ENCODE measurements at regions not wholly inside any gene's neighbourhood (a gene's known extent, or its start where the extent isn't known, plus 50 kb on each side); places are given as distances from the start of the nearest gene placed in this dataset.
"Not testable (repeated sequence)": the region's sequence is repeated elsewhere in the genome, so short reads cannot be mapped to it uniquely, and the experiment has no call there.

GRCh38 chr14:37865719-37866549 lies 270.5 kb downstream of the TTC6 start:
- 82 to 84% methylated on average over 4 of the region's 4 CpGs for WGBS, 2 donors
- ATAC-seq (no peak), DNase-seq (no peak), FAIRE-seq (no peak)
- Histone ChIP-seq H3K36me3 (no peaks in the 10 kb centered on the region), H3K4me3 (no peak overlapping the region), H3K9me3 (no peaks in the 10 kb centered on the region), H3K27me3 (no peaks in the 10 kb centered on the region), H3K27ac (no peak overlapping the region), H3K4me1 (no peaks in the 10 kb centered on the region)
- no peak for TF ChIP-seq CTCF (IDR thresholded peaks at IDR 0.05)
- intact Hi-C loops (cut with DNase I): loop anchor here in 1 of 3 donors (10.0 kb wide), 1 partner anchor 151 kb away; no protein-coding TSS in a partner anchor

- no peaks in the 10 kb centered on the region for H3K27me3 ChIP-seq
- no peaks in the 10 kb centered on the region for H3K4me1 ChIP-seq
- no peaks in the 10 kb centered on the region for H3K36me3 ChIP-seq
- TF ChIP-seq CTCF (IDR thresholded peaks at IDR 0.05): no peak
- no peak for ATAC-seq
- no peaks in the 10 kb centered on the region for H3K9me3 ChIP-seq
- intact Hi-C loops (cut with DNase I): loop anchor here in 2 of 3 donors (10.0 kb wide), 2 partner anchors 155 to 625 kb away; no protein-coding TSS in a partner anchor
- 44 to 45% methylated on average over 2 of the region's 2 CpGs for WGBS, 2 donors
- H3K27ac ChIP-seq: no peak overlapping the region
- no peak for DNase-seq
- no peak overlapping the region for H3K4me3 ChIP-seq
- no peak for FAIRE-seq
Measured at GRCh38 chr14:37869633-37870032, 274.2 kb downstream of the TTC6 start.

- no peak for FAIRE-seq
- intact Hi-C loops (cut with DNase I): loop anchor here in 2 of 3 donors (10.0 kb wide), 2 partner anchors 155 to 625 kb away; no protein-coding TSS in a partner anchor
- WGBS, 2 donors: 75 to 81% methylated on average over 5 of the region's 5 CpGs
- Histone ChIP-seq H3K27ac (no peak overlapping the region), H3K36me3 (no peaks in the 10 kb centered on the region), H3K27me3 (no peaks in the 10 kb centered on the region), H3K4me1 (no peaks in the 10 kb centered on the region), H3K4me3 (no peak overlapping the region), H3K9me3 (no peaks in the 10 kb centered on the region)
- DNase-seq: no peak
- ATAC-seq: no peak
- TF ChIP-seq CTCF (IDR thresholded peaks at IDR 0.05): no peak
Measured at GRCh38 chr14:37870170-37870569, 274.7 kb downstream of the TTC6 start.

GRCh38 chr14:37870632-37871346 lies 275.4 kb downstream of the TTC6 start:
- 42% methylated on average over 11 of the region's 11 CpGs for WGBS, 2 donors
- H3K4me3 ChIP-seq: no peak overlapping the region
- no peaks in the 10 kb centered on the region for H3K27me3 ChIP-seq
- TF ChIP-seq CTCF (IDR thresholded peaks at IDR 0.05): no peak
- ATAC-seq (no peak), DNase-seq (no peak), FAIRE-seq (no peak)
- intact Hi-C loops (cut with DNase I): loop anchor here in 2 of 3 donors (10.0 kb wide), 2 partner anchors 156 to 626 kb away; no protein-coding TSS in a partner anchor
- H3K4me1 ChIP-seq: no peaks in the 10 kb centered on the region
- no peaks in the 10 kb centered on the region for H3K9me3 ChIP-seq
- no peak overlapping the region for H3K27ac ChIP-seq
- H3K36me3 ChIP-seq: no peaks in the 10 kb centered on the region

GRCh38 chr14:37874065-37874428 lies 278.6 kb downstream of the TTC6 start:
- intact Hi-C loops (cut with DNase I): loop anchor here in 2 of 3 donors (10.0 kb wide), 2 partner anchors 159 to 629 kb away; no protein-coding TSS in a partner anchor
- FAIRE-seq, DNase-seq: not testable (repeated sequence)

More at GRCh38 chr14:37874065-37874428, 278.6 kb downstream of the TTC6 start:
- H3K27me3 ChIP-seq, ATAC-seq, H3K9me3 ChIP-seq, H3K27ac ChIP-seq, H3K4me1 ChIP-seq, H3K4me3 ChIP-seq, H3K36me3 ChIP-seq: not testable (repeated sequence)
- WGBS, 2 donors: 86 to 94% methylated on average over 10 of the region's 10 CpGs
